ENCODE measurements at regions not wholly inside any gene's neighbourhood (a gene's known extent, or its start where the extent isn't known, plus 50 kb on each side); places are given as distances from the start of the nearest gene placed in this dataset.

- TF ChIP-seq, protein P1, sequence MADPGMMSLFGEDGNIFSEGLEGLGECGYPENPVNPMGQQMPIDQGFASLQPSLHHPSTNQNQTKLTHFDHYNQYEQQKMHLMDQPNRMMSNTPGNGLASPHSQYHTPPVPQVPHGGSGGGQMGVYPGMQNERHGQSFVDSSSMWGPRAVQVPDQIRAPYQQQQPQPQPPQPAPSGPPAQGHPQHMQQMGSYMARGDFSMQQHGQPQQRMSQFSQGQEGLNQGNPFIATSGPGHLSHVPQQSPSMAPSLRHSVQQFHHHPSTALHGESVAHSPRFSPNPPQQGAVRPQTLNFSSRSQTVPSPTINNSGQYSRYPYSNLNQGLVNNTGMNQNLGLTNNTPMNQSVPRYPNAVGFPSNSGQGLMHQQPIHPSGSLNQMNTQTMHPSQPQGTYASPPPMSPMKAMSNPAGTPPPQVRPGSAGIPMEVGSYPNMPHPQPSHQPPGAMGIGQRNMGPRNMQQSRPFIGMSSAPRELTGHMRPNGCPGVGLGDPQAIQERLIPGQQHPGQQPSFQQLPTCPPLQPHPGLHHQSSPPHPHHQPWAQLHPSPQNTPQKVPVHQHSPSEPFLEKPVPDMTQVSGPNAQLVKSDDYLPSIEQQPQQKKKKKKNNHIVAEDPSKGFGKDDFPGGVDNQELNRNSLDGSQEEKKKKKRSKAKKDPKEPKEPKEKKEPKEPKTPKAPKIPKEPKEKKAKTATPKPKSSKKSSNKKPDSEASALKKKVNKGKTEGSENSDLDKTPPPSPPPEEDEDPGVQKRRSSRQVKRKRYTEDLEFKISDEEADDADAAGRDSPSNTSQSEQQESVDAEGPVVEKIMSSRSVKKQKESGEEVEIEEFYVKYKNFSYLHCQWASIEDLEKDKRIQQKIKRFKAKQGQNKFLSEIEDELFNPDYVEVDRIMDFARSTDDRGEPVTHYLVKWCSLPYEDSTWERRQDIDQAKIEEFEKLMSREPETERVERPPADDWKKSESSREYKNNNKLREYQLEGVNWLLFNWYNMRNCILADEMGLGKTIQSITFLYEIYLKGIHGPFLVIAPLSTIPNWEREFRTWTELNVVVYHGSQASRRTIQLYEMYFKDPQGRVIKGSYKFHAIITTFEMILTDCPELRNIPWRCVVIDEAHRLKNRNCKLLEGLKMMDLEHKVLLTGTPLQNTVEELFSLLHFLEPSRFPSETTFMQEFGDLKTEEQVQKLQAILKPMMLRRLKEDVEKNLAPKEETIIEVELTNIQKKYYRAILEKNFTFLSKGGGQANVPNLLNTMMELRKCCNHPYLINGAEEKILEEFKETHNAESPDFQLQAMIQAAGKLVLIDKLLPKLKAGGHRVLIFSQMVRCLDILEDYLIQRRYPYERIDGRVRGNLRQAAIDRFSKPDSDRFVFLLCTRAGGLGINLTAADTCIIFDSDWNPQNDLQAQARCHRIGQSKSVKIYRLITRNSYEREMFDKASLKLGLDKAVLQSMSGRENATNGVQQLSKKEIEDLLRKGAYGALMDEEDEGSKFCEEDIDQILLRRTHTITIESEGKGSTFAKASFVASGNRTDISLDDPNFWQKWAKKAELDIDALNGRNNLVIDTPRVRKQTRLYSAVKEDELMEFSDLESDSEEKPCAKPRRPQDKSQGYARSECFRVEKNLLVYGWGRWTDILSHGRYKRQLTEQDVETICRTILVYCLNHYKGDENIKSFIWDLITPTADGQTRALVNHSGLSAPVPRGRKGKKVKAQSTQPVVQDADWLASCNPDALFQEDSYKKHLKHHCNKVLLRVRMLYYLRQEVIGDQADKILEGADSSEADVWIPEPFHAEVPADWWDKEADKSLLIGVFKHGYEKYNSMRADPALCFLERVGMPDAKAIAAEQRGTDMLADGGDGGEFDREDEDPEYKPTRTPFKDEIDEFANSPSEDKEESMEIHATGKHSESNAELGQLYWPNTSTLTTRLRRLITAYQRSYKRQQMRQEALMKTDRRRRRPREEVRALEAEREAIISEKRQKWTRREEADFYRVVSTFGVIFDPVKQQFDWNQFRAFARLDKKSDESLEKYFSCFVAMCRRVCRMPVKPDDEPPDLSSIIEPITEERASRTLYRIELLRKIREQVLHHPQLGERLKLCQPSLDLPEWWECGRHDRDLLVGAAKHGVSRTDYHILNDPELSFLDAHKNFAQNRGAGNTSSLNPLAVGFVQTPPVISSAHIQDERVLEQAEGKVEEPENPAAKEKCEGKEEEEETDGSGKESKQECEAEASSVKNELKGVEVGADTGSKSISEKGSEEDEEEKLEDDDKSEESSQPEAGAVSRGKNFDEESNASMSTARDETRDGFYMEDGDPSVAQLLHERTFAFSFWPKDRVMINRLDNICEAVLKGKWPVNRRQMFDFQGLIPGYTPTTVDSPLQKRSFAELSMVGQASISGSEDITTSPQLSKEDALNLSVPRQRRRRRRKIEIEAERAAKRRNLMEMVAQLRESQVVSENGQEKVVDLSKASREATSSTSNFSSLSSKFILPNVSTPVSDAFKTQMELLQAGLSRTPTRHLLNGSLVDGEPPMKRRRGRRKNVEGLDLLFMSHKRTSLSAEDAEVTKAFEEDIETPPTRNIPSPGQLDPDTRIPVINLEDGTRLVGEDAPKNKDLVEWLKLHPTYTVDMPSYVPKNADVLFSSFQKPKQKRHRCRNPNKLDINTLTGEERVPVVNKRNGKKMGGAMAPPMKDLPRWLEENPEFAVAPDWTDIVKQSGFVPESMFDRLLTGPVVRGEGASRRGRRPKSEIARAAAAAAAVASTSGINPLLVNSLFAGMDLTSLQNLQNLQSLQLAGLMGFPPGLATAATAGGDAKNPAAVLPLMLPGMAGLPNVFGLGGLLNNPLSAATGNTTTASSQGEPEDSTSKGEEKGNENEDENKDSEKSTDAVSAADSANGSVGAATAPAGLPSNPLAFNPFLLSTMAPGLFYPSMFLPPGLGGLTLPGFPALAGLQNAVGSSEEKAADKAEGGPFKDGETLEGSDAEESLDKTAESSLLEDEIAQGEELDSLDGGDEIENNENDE (IDR thresholded peaks at IDR 0.05; ENCODE audit: insufficient replicate concordance, low read length): no peak
- TF ChIP-seq MAFK (IDR thresholded peaks at IDR 0.05; ENCODE audit: low read depth, low read length): no peak
- TF ChIP-seq CBX5 (IDR thresholded peaks at IDR 0.05; ENCODE audit: low read depth, low read length): no peak
- no peak for TF ChIP-seq NANOG (IDR thresholded peaks at IDR 0.05; ENCODE audit: insufficient read depth, low read depth, low read length, poor library complexity, severe bottlenecking)
- TF ChIP-seq SAP30 (IDR thresholded peaks at IDR 0.05; ENCODE audit: insufficient read depth, insufficient replicate concordance, low read length): no peak
- no peak for TF ChIP-seq RXRA (IDR thresholded peaks at IDR 0.05; ENCODE audit: insufficient read depth, low read depth, low read length)
- TF ChIP-seq TCF12 (IDR thresholded peaks at IDR 0.05; ENCODE audit: low read depth, low read length): no peak
- TF ChIP-seq POU5F1 (IDR thresholded peaks at IDR 0.05; ENCODE audit: low read depth, low read length): no peak
- TF ChIP-seq SIX5 (IDR thresholded peaks at IDR 0.05; ENCODE audit: low read depth, low read length): no peak
- no peak for TF ChIP-seq HDAC2 (IDR thresholded peaks at IDR 0.05; ENCODE audit: borderline replicate concordance in 1 of 2, low read depth in 2 of 2, low read length in 2 of 2)
Observed at GRCh38 chr4:38386005-38386551, 277.9 kb upstream of the KLF3 start (continued).
